Uterus (tissue), 3 donors: ENCODE measurements at regions not wholly inside any gene's neighbourhood (a gene's known extent, or its start where the extent isn't known, plus 50 kb on each side); places are given as distances from the start of the nearest gene placed in this dataset.

ENCODE experiments used
- DNase-seq, 2 donors: peaks; one replicate each; pipeline ENCODE4 v3.0.0-alpha.2; 2019 to 2020
- H3K27ac ChIP-seq, 2 donors: fragments of 200-600 bp; sonication (generic); 1 replicate in 1 of 2; 2 replicates in 1 of 2; pipeline ENCODE4 v1.5.1; 2016 to 2018
- H3K27me3 ChIP-seq, 2 donors: fragments of 200-600 bp; sonication (generic); one replicate each; pipeline ENCODE4 v1.5.1; 2018 to 2019; ENCODE audit warnings: control low read depth in 1 of 2
- H3K36me3 ChIP-seq, 2 donors: fragments of 200-600 bp; sonication (generic); one replicate each; pipeline ENCODE4 v1.5.1; 2019; ENCODE audit warnings: control low read depth in 1 of 2
- H3K4me1 ChIP-seq, 2 donors: fragments of 200-600 bp; sonication (generic); one replicate each; pipeline ENCODE4 v1.5.1; 2018 to 2019; ENCODE audit warnings: control low read depth in 1 of 2
- H3K4me3 ChIP-seq, 2 donors: fragments of 200-600 bp; sonication (generic); 1 replicate in 1 of 2; 2 replicates in 1 of 2; pipeline ENCODE4 v1.5.1; 2018 to 2019; ENCODE audit warnings: mild to moderate bottlenecking in 1 of 2
- H3K9me3 ChIP-seq, 2 donors: fragments of 200-600 bp; sonication (generic); one replicate each; pipeline ENCODE4 v1.5.1; 2019; ENCODE audit warnings: control low read depth in 1 of 2
- CTCF ChIP-seq, 4 experiments: fragments of 200-600 bp in 2 of 4; fragments of 450-650 bp in 2 of 4; sonication (generic) in 2 of 4; IDR thresholded peaks; one replicate each; pipeline ENCODE4 v1.5.1; 2016 to 2019; ENCODE audit warnings: antibody characterized with exemption in 4 of 4, mild to moderate bottlenecking in 2 of 4, moderate library complexity in 1 of 4
- POLR2A ChIP-seq, 2 donors: fragments of 450-650 bp; IDR thresholded peaks; one replicate each; pipeline ENCODE4 v1.6.1; 2016; ENCODE audit warnings: antibody characterized with exemption in 2 of 2, mild to moderate bottlenecking in 1 of 2, moderate library complexity in 1 of 2
- intact Hi-C: fragments of 100-400 bp; cut with DNase I; formaldehyde crosslinking; loops from one replicate; pipeline ENCODE4 v1.15.1; 2023; ENCODE audit warnings: low total_unique reads
- donor health status: DM: yes; HTN: yes; CAD: no.

GRCh38 chr3:124108446-124108845 lies 116.5 kb upstream of the ROPN1 start:
- TF ChIP-seq CTCF (IDR thresholded peaks at IDR 0.05) (no peak), POLR2A (IDR thresholded peaks at IDR 0.05) (no peak)
- DNase-seq, result no peak
- no peaks in the 10 kb centered on the region for H3K36me3 ChIP-seq
- H3K4me1 ChIP-seq, result no peaks in the 10 kb centered on the region
- intact Hi-C loops, result no loop called here
- no peaks in the 10 kb centered on the region for H3K9me3 ChIP-seq
- H3K4me3 ChIP-seq, result no peak overlapping the region
- no peaks in the 10 kb centered on the region for H3K27me3 ChIP-seq
- H3K27ac ChIP-seq, result no peak overlapping the region

- Histone ChIP-seq H3K9me3 (no peaks in the 10 kb centered on the region), H3K27me3 (no peaks in the 10 kb centered on the region), H3K36me3 (no peaks in the 10 kb centered on the region), H3K4me3 (no peak overlapping the region), H3K27ac (no peak overlapping the region), H3K4me1 (peaks cover 0 to 7% of the 10 kb centered on the region in 2 donors)
- TF ChIP-seq POLR2A (IDR thresholded peaks at IDR 0.05) (no peak), CTCF (IDR thresholded peaks at IDR 0.05) (no peak)
- intact Hi-C loops, result no loop called here
- DNase-seq, result no peak
Measured at GRCh38 chr3:124113485-124113884, 121.6 kb upstream of the ROPN1 start.

GRCh38 chr3:124115279-124115678 lies 123.4 kb upstream of the ROPN1 start:
- no peak overlapping the region for H3K4me3 ChIP-seq
- H3K9me3 ChIP-seq, result no peaks in the 10 kb centered on the region
- DNase-seq, result no peak
- H3K27ac ChIP-seq, result peak overlapping the region in 1 of 2 donors; percentile 4
- no peaks in the 10 kb centered on the region for H3K27me3 ChIP-seq
- intact Hi-C loops, result no loop called here
- no peaks in the 10 kb centered on the region for H3K36me3 ChIP-seq
- no peak for TF ChIP-seq POLR2A (IDR thresholded peaks at IDR 0.05)
- TF ChIP-seq CTCF (IDR thresholded peaks at IDR 0.05), result no peak
- peaks cover 0 to 7% of the 10 kb centered on the region in 2 donors for H3K4me1 ChIP-seq

- TF ChIP-seq POLR2A (IDR thresholded peaks at IDR 0.05), result no peak
- TF ChIP-seq CTCF (IDR thresholded peaks at IDR 0.05), result no peak
- Histone ChIP-seq H3K4me3 (no peak overlapping the region), H3K9me3 (no peaks in the 10 kb centered on the region), H3K4me1 (peaks cover 0 to 7% of the 10 kb centered on the region in 2 donors), H3K36me3 (no peaks in the 10 kb centered on the region), H3K27me3 (no peaks in the 10 kb centered on the region), H3K27ac (peak overlapping the region in 1 of 2 donors; percentile 4)
- intact Hi-C loops, result no loop called here
- no peak for DNase-seq
Measured at GRCh38 chr3:124115956-124116355, 124.0 kb upstream of the ROPN1 start.

DNA sequence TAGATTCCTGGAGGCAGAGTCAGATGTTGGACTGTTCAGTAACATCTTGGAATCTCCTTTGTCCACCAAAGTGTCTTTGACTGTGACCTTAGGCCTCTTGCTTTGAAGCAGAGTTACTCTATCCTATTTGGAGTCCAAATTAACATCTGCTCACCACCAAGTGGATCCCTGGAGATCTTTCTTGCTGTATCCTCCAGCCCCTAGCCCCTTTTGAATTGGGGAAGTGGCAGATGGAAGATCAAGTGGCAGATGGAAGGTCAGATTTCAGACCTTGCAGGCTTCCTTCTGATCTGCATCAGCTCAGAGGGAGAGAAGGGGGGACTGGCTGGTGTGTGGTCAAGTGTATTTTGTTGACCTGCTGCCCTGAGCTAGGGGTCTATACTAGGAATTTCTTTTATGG lies 125.0 kb upstream of the ROPN1 start:
- no peak for TF ChIP-seq CTCF (IDR thresholded peaks at IDR 0.05)
- no peak for TF ChIP-seq POLR2A (IDR thresholded peaks at IDR 0.05)
- no peak overlapping the region for H3K27ac ChIP-seq

More for the DNA sequence above, 125.0 kb upstream of the ROPN1 start:
- intact Hi-C loops, result no loop called here
- H3K27me3 ChIP-seq, result no peaks in the 10 kb centered on the region
- no peak for DNase-seq
- H3K36me3 ChIP-seq, result no peaks in the 10 kb centered on the region
- peaks cover 0 to 7% of the 10 kb centered on the region in 2 donors for H3K4me1 ChIP-seq
- no peaks in the 10 kb centered on the region for H3K9me3 ChIP-seq
- H3K4me3 ChIP-seq, result no peak overlapping the region
